ENCODE measurements at regions not wholly inside any gene's neighbourhood (a gene's known extent, or its start where the extent isn't known, plus 50 kb on each side); places are given as distances from the start of the nearest gene placed in this dataset.

GRCh38 chr2:12305931-12306330 lies 410.8 kb upstream of the TRIB2 start:
- no peak for TF ChIP-seq CTCF (IDR thresholded peaks at IDR 0.05)
- no peak for TF ChIP-seq POLR2A (IDR thresholded peaks at IDR 0.05)
